ENCODE measurements at regions not wholly inside any gene's neighbourhood (a gene's known extent, or its start where the extent isn't known, plus 50 kb on each side); places are given as distances from the start of the nearest gene placed in this dataset.

GRCh38 chr11:109859045-109859724 lies 234.0 kb upstream of the ZC3H12C start (continued):
- TF ChIP-seq HSF1 (IDR thresholded peaks at IDR 0.05; ENCODE audit: low read depth, low read length) (no peak), BCLAF1 (IDR thresholded peaks at IDR 0.05) (no peak), EED (IDR thresholded peaks at IDR 0.05; ENCODE audit: low read depth) (no peak), RAD21 (IDR thresholded peaks at IDR 0.05; ENCODE audit: insufficient read depth, low read depth, low read length) (no peak)

GRCh38 chr11:109862835-109863234 lies 230.4 kb upstream of the ZC3H12C start:
- TF ChIP-seq BHLHE40 (IDR thresholded peaks at IDR 0.05; ENCODE audit: borderline replicate concordance in 1 of 2, low read depth in 2 of 2, low read length in 1 of 2) (no peak), ETV6 (conservative IDR thresholded peaks at IDR 0.05 in 1 of 2, IDR thresholded peaks at IDR 0.05 in 1 of 2; ENCODE audit: borderline replicate concordance in 1 of 2, low read depth in 1 of 2) (no peak), GATAD2B (conservative IDR thresholded peaks at IDR 0.05; ENCODE audit: low read depth) (no peak), E2F4 (IDR thresholded peaks at IDR 0.05; ENCODE audit: low read depth, low read length) (no peak)
- DNase-seq (ENCODE audit: low read depth, low spot score) (no peak), FAIRE-seq (no peak), ATAC-seq (no peak)
- CTCF ChIA-PET: interaction anchor here (0.7 to 4.7 kb wide), 4 partner anchors 11 to 572 kb away, joined by 3 to 49 read pairs (median 26); no protein-coding TSS in a partner anchor
- Histone ChIP-seq H3K4me3 (no peak overlapping the region), H3K36me3 (ENCODE audit: control insufficient read depth in 2 of 2, insufficient read depth in 2 of 2, low read length in 1 of 2) (no peaks in the 10 kb centered on the region), H3K27me3 (replicated peaks in 1 of 2; ENCODE audit: control insufficient read depth in 2 of 2, insufficient read depth in 2 of 2, low read length in 1 of 2) (no peaks in the 10 kb centered on the region), H3K9me3 (replicated peaks; ENCODE audit: control insufficient read depth, insufficient read depth, low read length) (no peaks in the 10 kb centered on the region), H2AFZ (ENCODE audit: control insufficient read depth, low read depth, low read length) (no peak overlapping the region), H4K20me1 (ENCODE audit: control insufficient read depth, insufficient read depth) (no peaks in the 10 kb centered on the region), H3K9ac (ENCODE audit: control insufficient read depth, insufficient read depth, low read length) (no peak overlapping the region), H3K4me2 (ENCODE audit: control insufficient read depth, insufficient read depth) (no peak overlapping the region), H3K27ac (ENCODE audit: control insufficient read depth, insufficient read depth) (no peak overlapping the region), H3K79me2 (ENCODE audit: control insufficient read depth, insufficient read depth, low read length) (no peaks in the 10 kb centered on the region), H3K4me1 (ENCODE audit: control insufficient read depth, insufficient read depth, low read length) (peaks cover 19% of the 10 kb centered on the region)
- in situ Hi-C loops (cut with MboI): loop anchor here (5.0 kb wide), 2 partner anchors 79 to 509 kb away; no protein-coding TSS in a partner anchor
- no TSS peak for BruUV-seq (replicated peaks)
- POLR2A ChIA-PET: no interaction called here
- WGBS (ENCODE audit: insufficient coverage, insufficient replicate concordance, low lambda C conversion rate, missing lambda C conversion rate): 78% methylated on average over 3 of the region's 3 CpGs
- SMC1A ChIA-PET (ENCODE audit: uncharacterized antibody, unreplicated experiment): interaction anchor here (0.6 to 4.6 kb wide), 5 partner anchors 12 to 309 kb away, joined by 3 to 47 read pairs (median 4); no protein-coding TSS in a partner anchor
- intact Hi-C loops (cut with micrococcal nuclease; ENCODE audit: unreplicated experiment): no loop called here
- RAD21 ChIA-PET (ENCODE audit: unreplicated experiment): interaction anchor here (4.2 to 4.7 kb wide), 2 partner anchors 11 to 77 kb away, joined by 35 to 40 read pairs; no protein-coding TSS in a partner anchor
